SK-N-SH treated with all-trans-retinoic acid at 6 μM for 48 hours (cell line): ENCODE measurements at regions not wholly inside any gene's neighbourhood (a gene's known extent, or its start where the extent isn't known, plus 50 kb on each side); places are given as distances from the start of the nearest gene placed in this dataset.

Experiments
- ATAC-seq: fragments of 200-7000 bp; cut with Tn5 transposase; 3 replicates; pipeline ENCODE4 v1.9.1; 2020; ENCODE audit warnings: mild to moderate bottlenecking, moderate library complexity
- ARNTL ChIP-seq: fragments of 450-650 bp; formaldehyde crosslinking; IDR thresholded peaks from 2 replicates; pipeline ENCODE4 v1.5.0; 2020; ENCODE audit warnings: low read depth, mild to moderate bottlenecking, moderate library complexity, borderline replicate concordance
- CREB5 ChIP-seq: fragments of 250-450 bp; sonication (Bioruptor Pico); IDR thresholded peaks from 2 replicates; pipeline ENCODE4 v1.5.1; 2020; ENCODE audit warnings: low read depth, mild to moderate bottlenecking, moderate library complexity
- CSDC2 ChIP-seq: fragments of 250-450 bp; sonication (Bioruptor Pico); IDR thresholded peaks from 2 replicates; pipeline ENCODE4 v1.5.0; 2020; ENCODE audit warnings: mild to moderate bottlenecking, moderate library complexity
- CSRNP3 ChIP-seq: fragments of 250-450 bp; sonication (Bioruptor Pico); IDR thresholded peaks from 2 replicates; pipeline ENCODE4 v1.5.1; 2021; ENCODE audit warnings: mild to moderate bottlenecking, moderate library complexity
- ESRRG ChIP-seq: fragments of 250-450 bp; sonication (Bioruptor Pico); IDR thresholded peaks from 2 replicates; pipeline ENCODE4 v1.6.1; 2021; ENCODE audit warnings: mild to moderate bottlenecking
- GLIS3 ChIP-seq: fragments of 250-450 bp; sonication (Bioruptor Pico); IDR thresholded peaks from 2 replicates; pipeline ENCODE4 v1.5.0; 2020; ENCODE audit warnings: mild to moderate bottlenecking, moderate library complexity
- ISL1 ChIP-seq: fragments of 250-450 bp; sonication (Bioruptor Pico); IDR thresholded peaks from 2 replicates; pipeline ENCODE4 v2.1.2; 2022; ENCODE audit warnings: mild to moderate bottlenecking, moderate library complexity
- OSR1 ChIP-seq: fragments of 250-450 bp; sonication (Bioruptor Pico); IDR thresholded peaks from 2 replicates; pipeline ENCODE4 v1.8.0; 2022; ENCODE audit warnings: moderate library complexity, mild to moderate bottlenecking, inconsistent platforms
- PATZ1 ChIP-seq: fragments of 250-450 bp; sonication (Bioruptor Pico); IDR thresholded peaks from 2 replicates; pipeline ENCODE4 v1.8.0; 2020; ENCODE audit warnings: mild to moderate bottlenecking, moderate library complexity, borderline replicate concordance
- POU6F1 ChIP-seq: fragments of 250-450 bp; sonication (Bioruptor Pico); IDR thresholded peaks from 2 replicates; pipeline ENCODE4 v1.8.0; 2021; ENCODE audit warnings: low read depth, mild to moderate bottlenecking, moderate library complexity, borderline replicate concordance
- RARB ChIP-seq: fragments of 250-450 bp; sonication (Bioruptor Pico); IDR thresholded peaks from 2 replicates; pipeline ENCODE4 v1.8.0; 2021; ENCODE audit warnings: mild to moderate bottlenecking, moderate library complexity
- TCF4 ChIP-seq: fragments of 250-450 bp; sonication (Bioruptor Pico); IDR thresholded peaks from 2 replicates; pipeline ENCODE4 v1.8.0; 2021; ENCODE audit warnings: mild to moderate bottlenecking, moderate library complexity, borderline replicate concordance
- TOX ChIP-seq: fragments of 250-450 bp; sonication (Bioruptor Pico); IDR thresholded peaks from 2 replicates; pipeline ENCODE4 v1.8.0; 2021; ENCODE audit warnings: mild to moderate bottlenecking, moderate library complexity, borderline replicate concordance
- TSHZ2 ChIP-seq: fragments of 250-450 bp; sonication (Bioruptor Pico); IDR thresholded peaks from 2 replicates; pipeline ENCODE4 v1.5.0; 2020; ENCODE audit warnings: mild to moderate bottlenecking, moderate library complexity
- ZC3H10 ChIP-seq: fragments of 250-450 bp; sonication (Bioruptor Pico); IDR thresholded peaks from 2 replicates; pipeline ENCODE4 v1.5.1; 2021; ENCODE audit warnings: mild to moderate bottlenecking, moderate library complexity
- ZFP3 ChIP-seq: fragments of 250-450 bp; sonication (Bioruptor Pico); IDR thresholded peaks from 2 replicates; pipeline ENCODE4 v1.5.0; 2020; ENCODE audit warnings: mild to moderate bottlenecking, moderate library complexity
- ZNF565 ChIP-seq: fragments of 450-650 bp; formaldehyde crosslinking; conservative IDR thresholded peaks from 2 replicates; pipeline ENCODE4 v1.5.0; 2020; ENCODE audit warnings: low read depth, mild to moderate bottlenecking, moderate library complexity

GRCh38 chr2:67006373-67006960, 390.7 kb upstream of the ETAA1 start:
- TF ChIP-seq TCF4 (CRISPR knock-in tag) (peak; percentile 96), TOX (no peak), TSHZ2 (CRISPR knock-in tag) (peak; percentile 85)
- ATAC-seq = no peak

GRCh38 chr2:67008155-67008554, 389.0 kb upstream of the ETAA1 start:
- TF ChIP-seq GLIS3 (CRISPR knock-in tag) (no peak), CREB5 (CRISPR knock-in tag) (no peak)
- ATAC-seq = no peak

- TF ChIP-seq RARB (CRISPR knock-in tag) (no peak), ZC3H10 (no peak), ZNF565 (CRISPR knock-in tag) (no peak), PATZ1 (CRISPR knock-in tag) (no peak), ISL1 (CRISPR knock-in tag) (no peak), ESRRG (CRISPR knock-in tag) (no peak), GLIS3 (CRISPR knock-in tag) (no peak), CSDC2 (no peak), ARNTL (no peak), TCF4 (CRISPR knock-in tag) (no peak), CSRNP3 (no peak)
- ATAC-seq = no peak
These were observed 385.0 kb upstream of the ETAA1 start for GRCh38 chr2:67012165-67012564.

- no peak for TF ChIP-seq ARNTL
- no peak for TF ChIP-seq ZFP3 (CRISPR knock-in tag)
- TF ChIP-seq ZC3H10 = no peak
- ATAC-seq = no peak
These were observed 383.3 kb upstream of the ETAA1 start for GRCh38 chr2:67013821-67014220.

GRCh38 chr2:67015681-67016080, 381.5 kb upstream of the ETAA1 start:
- no peak for TF ChIP-seq GLIS3 (CRISPR knock-in tag)
- TF ChIP-seq TOX = no peak
- TF ChIP-seq CSDC2 = no peak
- TF ChIP-seq RARB (CRISPR knock-in tag) = no peak
- TF ChIP-seq CSRNP3 = no peak
- no peak for TF ChIP-seq POU6F1
- no peak for TF ChIP-seq ARNTL
- no peak for TF ChIP-seq ZFP3 (CRISPR knock-in tag)
- no peak for TF ChIP-seq TCF4 (CRISPR knock-in tag)
- TF ChIP-seq OSR1 (CRISPR knock-in tag) = no peak
- ATAC-seq = no peak
